Muscle of leg (tissue), 3 donors: ENCODE measurements at regions not wholly inside any gene's neighbourhood (a gene's known extent, or its start where the extent isn't known, plus 50 kb on each side); places are given as distances from the start of the nearest gene placed in this dataset.

Experiments
- DNase-seq: peaks from one replicate; pipeline ENCODE4 v3.0.0; 2013
- H3K27ac ChIP-seq: one replicate; pipeline ENCODE4 v1.5.1; 2013; ENCODE audit warnings: mild to moderate bottlenecking, low read length, control low read depth
- H3K27me3 ChIP-seq: one replicate; pipeline ENCODE4 v1.6.1; 2013; ENCODE audit warnings: low read length; ENCODE audit not compliant: control insufficient read depth, insufficient read depth
- H3K36me3 ChIP-seq: one replicate; pipeline ENCODE4 v1.6.1; 2013; ENCODE audit warnings: low read length; ENCODE audit not compliant: control insufficient read depth, insufficient read depth
- H3K4me1 ChIP-seq: one replicate; pipeline ENCODE4 v1.6.1; 2013; ENCODE audit warnings: low read length; ENCODE audit not compliant: control insufficient read depth, insufficient read depth
- H3K4me3 ChIP-seq: one replicate; pipeline ENCODE4 v1.5.1; 2013; ENCODE audit warnings: low read length, control low read depth
- H3K9me3 ChIP-seq: replicated peaks from 2 replicates; pipeline ENCODE4 v1.6.1; 2013; ENCODE audit warnings: low read depth, low read length; ENCODE audit not compliant: control insufficient read depth
- WGBS: methylation state at CpG from one replicate; pipeline ENCODE4 v1.1.5; 2013; ENCODE audit warnings: missing lambda C conversion rate; ENCODE audit not compliant: insufficient coverage; 5-methylcytosine and 5-hydroxymethylcytosine counted together

- WGBS = 88% methylated on average over 1 of the region's 3 CpGs
- H3K4me3 ChIP-seq = no peak overlapping the region
- no peak overlapping the region for H3K27ac ChIP-seq
- H3K9me3 ChIP-seq = no peaks in the 10 kb centered on the region
- no peaks in the 10 kb centered on the region for H3K36me3 ChIP-seq
- no peak for DNase-seq
- H3K27me3 ChIP-seq = peaks cover 4% of the 10 kb centered on the region
- no peaks in the 10 kb centered on the region for H3K4me1 ChIP-seq
Measured at GRCh38 chr11:13862845-13863392, 99.6 kb upstream of the SPON1 start.

GRCh38 chr11:13868710-13869397 lies 93.7 kb upstream of the SPON1 start:
- Histone ChIP-seq H3K27ac (no peak overlapping the region), H3K36me3 (no peaks in the 10 kb centered on the region)
- no CpG with 5 or more reads among the region's 2 CpGs for WGBS

GRCh38 chr11:13869398-13869886 lies 93.1 kb upstream of the SPON1 start:
- no peaks in the 10 kb centered on the region for H3K27me3 ChIP-seq
- peaks cover 5% of the 10 kb centered on the region for H3K4me1 ChIP-seq
- DNase-seq = no peak
- no peaks in the 10 kb centered on the region for H3K36me3 ChIP-seq
- H3K9me3 ChIP-seq = no peaks in the 10 kb centered on the region
- H3K4me3 ChIP-seq = no peak overlapping the region
- H3K27ac ChIP-seq = no peak overlapping the region
- no CpG with 5 or more reads among the region's 1 CpG for WGBS

More at GRCh38 chr11:13868710-13869397, 93.7 kb upstream of the SPON1 start:
- Histone ChIP-seq H3K4me3 (no peak overlapping the region), H3K9me3 (no peaks in the 10 kb centered on the region), H3K4me1 (peaks cover 5% of the 10 kb centered on the region), H3K27me3 (no peaks in the 10 kb centered on the region)
- DNase-seq = no peak

GRCh38 chr11:13874597-13874996 lies 87.9 kb upstream of the SPON1 start:
- no peak for DNase-seq
- H3K4me1 ChIP-seq = peaks cover 5% of the 10 kb centered on the region
- H3K27me3 ChIP-seq = no peaks in the 10 kb centered on the region
- H3K36me3 ChIP-seq = no peaks in the 10 kb centered on the region
- H3K9me3 ChIP-seq = no peaks in the 10 kb centered on the region
- H3K27ac ChIP-seq = no peak overlapping the region
- H3K4me3 ChIP-seq = no peak overlapping the region

- Histone ChIP-seq H3K4me1 (peaks cover 5% of the 10 kb centered on the region), H3K27ac (no peak overlapping the region), H3K4me3 (no peak overlapping the region), H3K27me3 (no peaks in the 10 kb centered on the region), H3K36me3 (no peaks in the 10 kb centered on the region), H3K9me3 (no peaks in the 10 kb centered on the region)
- WGBS = 57% methylated on average over 6 of the region's 9 CpGs
- no peak for DNase-seq
Measured at GRCh38 chr11:13875643-13876042, 86.9 kb upstream of the SPON1 start.

- no peaks in the 10 kb centered on the region for H3K36me3 ChIP-seq
Measured at GRCh38 chr11:13876423-13876822, 86.1 kb upstream of the SPON1 start.

GRCh38 chr11:13878077-13878476 lies 84.4 kb upstream of the SPON1 start:
- Histone ChIP-seq H3K27me3 (peaks cover 2% of the 10 kb centered on the region), H3K4me1 (peaks cover 5% of the 10 kb centered on the region), H3K9me3 (no peaks in the 10 kb centered on the region), H3K27ac (no peak overlapping the region), H3K36me3 (no peaks in the 10 kb centered on the region), H3K4me3 (no peak overlapping the region)
- WGBS = no CpG with 5 or more reads among the region's 1 CpG
- no peak for DNase-seq

More at GRCh38 chr11:13876423-13876822, 86.1 kb upstream of the SPON1 start:
- Histone ChIP-seq H3K4me1 (peaks cover 5% of the 10 kb centered on the region), H3K27ac (no peak overlapping the region), H3K9me3 (no peaks in the 10 kb centered on the region), H3K4me3 (no peak overlapping the region), H3K27me3 (no peaks in the 10 kb centered on the region)
- WGBS = no CpG with 5 or more reads among the region's 2 CpGs
- DNase-seq = no peak

GRCh38 chr11:13880634-13881033 lies 81.9 kb upstream of the SPON1 start:
- Histone ChIP-seq H3K4me1 (no peaks in the 10 kb centered on the region), H3K4me3 (no peak overlapping the region), H3K9me3 (no peaks in the 10 kb centered on the region), H3K36me3 (no peaks in the 10 kb centered on the region), H3K27me3 (peaks cover 2% of the 10 kb centered on the region), H3K27ac (no peak overlapping the region)
- 81% methylated on average over 2 of the region's 2 CpGs for WGBS
- no peak for DNase-seq

- 66% methylated on average over 10 of the region's 10 CpGs for WGBS
- H3K36me3 ChIP-seq = no peaks in the 10 kb centered on the region
Measured at GRCh38 chr11:13881226-13881905, 81.2 kb upstream of the SPON1 start.

GRCh38 chr11:13883042-13883441 lies 79.5 kb upstream of the SPON1 start:
- H3K36me3 ChIP-seq = no peaks in the 10 kb centered on the region
- no peak overlapping the region for H3K4me3 ChIP-seq
- H3K9me3 ChIP-seq = no peaks in the 10 kb centered on the region
- no peak overlapping the region for H3K27ac ChIP-seq
- H3K27me3 ChIP-seq = peaks cover 2% of the 10 kb centered on the region
- no peaks in the 10 kb centered on the region for H3K4me1 ChIP-seq
- 68% methylated on average over 4 of the region's 4 CpGs for whole genome bisulfite sequencing
- no peak for DNase-seq

More at GRCh38 chr11:13881226-13881905, 81.2 kb upstream of the SPON1 start:
- no peak overlapping the region for H3K27ac ChIP-seq
- H3K4me1 ChIP-seq = no peaks in the 10 kb centered on the region
- H3K9me3 ChIP-seq = no peaks in the 10 kb centered on the region
- no peak overlapping the region for H3K4me3 ChIP-seq
- H3K27me3 ChIP-seq = peaks cover 2% of the 10 kb centered on the region
- no peak for DNase-seq
